ENCODE measurements at regions not wholly inside any gene's neighbourhood (a gene's known extent, or its start where the extent isn't known, plus 50 kb on each side); places are given as distances from the start of the nearest gene placed in this dataset.

DNA sequence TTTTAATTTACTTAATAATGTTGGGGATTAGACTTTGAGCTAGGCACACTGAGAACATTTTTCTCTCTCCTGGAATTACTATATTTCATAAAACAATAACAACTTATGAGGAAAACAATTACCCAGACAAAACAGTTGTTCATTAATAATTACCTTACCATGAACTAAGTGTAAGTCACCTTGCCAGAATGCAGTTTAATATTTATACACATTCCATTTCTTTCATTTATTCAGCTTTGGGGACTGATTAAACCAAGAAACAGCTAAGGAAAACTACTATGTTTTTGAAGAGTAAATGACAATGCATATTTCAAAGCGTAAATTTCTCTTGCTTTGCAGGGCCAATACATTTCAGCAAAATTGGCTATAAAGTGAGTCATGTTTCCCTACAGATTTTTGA, 616.2 kb downstream of the PRELID2 start:
- no TSS peak for BruUV-seq (replicated peaks)
- ChIA-PET POLR2A (no interaction called here), CTCF (no interaction called here)
- intact Hi-C loops (cut with micrococcal nuclease; ENCODE audit: unreplicated experiment): no loop called here
- DNase-seq (ENCODE audit: low read depth, low spot score) (no peak), ATAC-seq (no peak)
- TF ChIP-seq, protein P1, sequence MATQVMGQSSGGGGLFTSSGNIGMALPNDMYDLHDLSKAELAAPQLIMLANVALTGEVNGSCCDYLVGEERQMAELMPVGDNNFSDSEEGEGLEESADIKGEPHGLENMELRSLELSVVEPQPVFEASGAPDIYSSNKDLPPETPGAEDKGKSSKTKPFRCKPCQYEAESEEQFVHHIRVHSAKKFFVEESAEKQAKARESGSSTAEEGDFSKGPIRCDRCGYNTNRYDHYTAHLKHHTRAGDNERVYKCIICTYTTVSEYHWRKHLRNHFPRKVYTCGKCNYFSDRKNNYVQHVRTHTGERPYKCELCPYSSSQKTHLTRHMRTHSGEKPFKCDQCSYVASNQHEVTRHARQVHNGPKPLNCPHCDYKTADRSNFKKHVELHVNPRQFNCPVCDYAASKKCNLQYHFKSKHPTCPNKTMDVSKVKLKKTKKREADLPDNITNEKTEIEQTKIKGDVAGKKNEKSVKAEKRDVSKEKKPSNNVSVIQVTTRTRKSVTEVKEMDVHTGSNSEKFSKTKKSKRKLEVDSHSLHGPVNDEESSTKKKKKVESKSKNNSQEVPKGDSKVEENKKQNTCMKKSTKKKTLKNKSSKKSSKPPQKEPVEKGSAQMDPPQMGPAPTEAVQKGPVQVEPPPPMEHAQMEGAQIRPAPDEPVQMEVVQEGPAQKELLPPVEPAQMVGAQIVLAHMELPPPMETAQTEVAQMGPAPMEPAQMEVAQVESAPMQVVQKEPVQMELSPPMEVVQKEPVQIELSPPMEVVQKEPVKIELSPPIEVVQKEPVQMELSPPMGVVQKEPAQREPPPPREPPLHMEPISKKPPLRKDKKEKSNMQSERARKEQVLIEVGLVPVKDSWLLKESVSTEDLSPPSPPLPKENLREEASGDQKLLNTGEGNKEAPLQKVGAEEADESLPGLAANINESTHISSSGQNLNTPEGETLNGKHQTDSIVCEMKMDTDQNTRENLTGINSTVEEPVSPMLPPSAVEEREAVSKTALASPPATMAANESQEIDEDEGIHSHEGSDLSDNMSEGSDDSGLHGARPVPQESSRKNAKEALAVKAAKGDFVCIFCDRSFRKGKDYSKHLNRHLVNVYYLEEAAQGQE (IDR thresholded peaks at IDR 0.05; ENCODE audit: insufficient read depth in 1 of 2, low read depth in 2 of 2, low read length in 1 of 2): no peak
- TF ChIP-seq SIN3A (IDR thresholded peaks at IDR 0.05; ENCODE audit: borderline replicate concordance, insufficient read depth, low read depth, low read length) (no peak), POLR2AphosphoS5 (IDR thresholded peaks at IDR 0.05; ENCODE audit: low read depth, low read length) (no peak), TCF7L2 (IDR thresholded peaks at IDR 0.05; ENCODE audit: low read depth, low read length) (no peak)
- TF ChIP-seq, protein P2, sequence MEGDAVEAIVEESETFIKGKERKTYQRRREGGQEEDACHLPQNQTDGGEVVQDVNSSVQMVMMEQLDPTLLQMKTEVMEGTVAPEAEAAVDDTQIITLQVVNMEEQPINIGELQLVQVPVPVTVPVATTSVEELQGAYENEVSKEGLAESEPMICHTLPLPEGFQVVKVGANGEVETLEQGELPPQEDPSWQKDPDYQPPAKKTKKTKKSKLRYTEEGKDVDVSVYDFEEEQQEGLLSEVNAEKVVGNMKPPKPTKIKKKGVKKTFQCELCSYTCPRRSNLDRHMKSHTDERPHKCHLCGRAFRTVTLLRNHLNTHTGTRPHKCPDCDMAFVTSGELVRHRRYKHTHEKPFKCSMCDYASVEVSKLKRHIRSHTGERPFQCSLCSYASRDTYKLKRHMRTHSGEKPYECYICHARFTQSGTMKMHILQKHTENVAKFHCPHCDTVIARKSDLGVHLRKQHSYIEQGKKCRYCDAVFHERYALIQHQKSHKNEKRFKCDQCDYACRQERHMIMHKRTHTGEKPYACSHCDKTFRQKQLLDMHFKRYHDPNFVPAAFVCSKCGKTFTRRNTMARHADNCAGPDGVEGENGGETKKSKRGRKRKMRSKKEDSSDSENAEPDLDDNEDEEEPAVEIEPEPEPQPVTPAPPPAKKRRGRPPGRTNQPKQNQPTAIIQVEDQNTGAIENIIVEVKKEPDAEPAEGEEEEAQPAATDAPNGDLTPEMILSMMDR (IDR thresholded peaks at IDR 0.05): no peak
- Histone ChIP-seq H3K4me3 (ENCODE audit: low read depth in 2 of 2, low read length in 2 of 2) (no peak overlapping the region), H3K27me3 (ENCODE audit: control insufficient read depth, insufficient read depth, low read length) (no peaks in the 10 kb centered on the region), H3K9me3 (ENCODE audit: control insufficient read depth, insufficient read depth, low read depth, low read length) (no peaks in the 10 kb centered on the region), H3K36me3 (ENCODE audit: control insufficient read depth, insufficient read depth, low read length) (no peaks in the 10 kb centered on the region), H3K4me1 (ENCODE audit: control insufficient read depth, insufficient read depth, low read length) (no peaks in the 10 kb centered on the region), H3K27ac (ENCODE audit: low read length) (no peak overlapping the region)
- in situ Hi-C loops (cut with HindIII; ENCODE audit: low pct_unique_long_range_greater_than_20kb, low sequenced_read_pairs): no loop called here

DNA sequence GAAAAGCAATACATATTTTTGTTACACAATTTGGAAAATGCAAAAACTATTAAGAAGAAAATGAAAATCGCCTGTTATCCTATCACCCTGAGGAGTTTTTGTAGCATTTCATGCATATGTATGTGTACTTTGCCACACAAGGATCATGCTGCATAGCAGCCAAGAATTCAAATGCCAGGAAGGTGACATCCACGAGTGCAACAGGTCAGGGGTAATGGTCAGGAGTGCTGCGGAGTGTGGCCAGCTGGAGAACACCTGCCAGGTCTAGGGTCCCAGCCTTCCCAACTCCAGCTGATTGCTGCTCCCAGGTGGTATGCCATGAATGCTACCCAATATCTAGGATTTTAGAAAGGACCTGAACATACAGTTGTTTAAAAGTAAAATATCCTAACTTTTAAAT, 617.1 kb downstream of the PRELID2 start:
- H3K27ac ChIP-seq (ENCODE audit: low read length): no peak overlapping the region
- H3K36me3 ChIP-seq (ENCODE audit: control insufficient read depth, insufficient read depth, low read length): no peaks in the 10 kb centered on the region
- no peak overlapping the region for H3K4me3 ChIP-seq (ENCODE audit: low read depth in 2 of 2, low read length in 2 of 2)
- POLR2A ChIA-PET: no interaction called here
- in situ Hi-C loops (cut with HindIII; ENCODE audit: low pct_unique_long_range_greater_than_20kb, low sequenced_read_pairs) (no loop called here), intact Hi-C loops (cut with micrococcal nuclease; ENCODE audit: unreplicated experiment) (no loop called here)
- TF ChIP-seq TCF7L2 (IDR thresholded peaks at IDR 0.05; ENCODE audit: low read depth, low read length) (no peak), SIN3A (IDR thresholded peaks at IDR 0.05; ENCODE audit: borderline replicate concordance, insufficient read depth, low read depth, low read length) (no peak), POLR2AphosphoS5 (IDR thresholded peaks at IDR 0.05; ENCODE audit: low read depth, low read length) (no peak)
- TF ChIP-seq, protein P2 (IDR thresholded peaks at IDR 0.05): no peak
- TF ChIP-seq, protein P1 (IDR thresholded peaks at IDR 0.05; ENCODE audit: insufficient read depth in 1 of 2, low read depth in 2 of 2, low read length in 1 of 2): no peak
- no peak for ATAC-seq
- H3K27me3 ChIP-seq (ENCODE audit: control insufficient read depth, insufficient read depth, low read length): no peaks in the 10 kb centered on the region
- no peak for DNase-seq (ENCODE audit: low read depth, low spot score)
- no TSS peak for BruUV-seq (replicated peaks)
- no peaks in the 10 kb centered on the region for H3K9me3 ChIP-seq (ENCODE audit: control insufficient read depth, insufficient read depth, low read depth, low read length)
- H3K4me1 ChIP-seq (ENCODE audit: control insufficient read depth, insufficient read depth, low read length): no peaks in the 10 kb centered on the region
- CTCF ChIA-PET: no interaction called here
